H1 (cell line): ENCODE measurements at regions not wholly inside any gene's neighbourhood (a gene's known extent, or its start where the extent isn't known, plus 50 kb on each side); places are given as distances from the start of the nearest gene placed in this dataset.

Experiments used
- CHD1 ChIP-seq: IDR thresholded peaks from 2 replicates; pipeline ENCODE4 v1.6.1; 2012; ENCODE audit warnings: low read depth, low read length, improper control_type of control experiment
- CHD7 ChIP-seq: fragments of 300-600 bp; sonication (generic); IDR thresholded peaks from 2 replicates; pipeline ENCODE4 v1.7.1; 2012; ENCODE audit warnings: low read length, moderate library complexity, mild to moderate bottlenecking, inconsistent platforms; ENCODE audit not compliant: insufficient replicate concordance
- EGR1 ChIP-seq: IDR thresholded peaks from 2 replicates; pipeline ENCODE4 v1.6.1; 2011; ENCODE audit warnings: low read depth, low read length, borderline replicate concordance
- GABPA ChIP-seq: IDR thresholded peaks from 2 replicates; pipeline ENCODE4 v1.6.1; 2011; ENCODE audit warnings: mild to moderate bottlenecking, low read length, moderate library complexity, borderline replicate concordance; ENCODE audit not compliant: insufficient read depth
- GTF2F1 ChIP-seq: IDR thresholded peaks from 2 replicates; pipeline ENCODE4 v1.6.1; 2012; ENCODE audit warnings: low read depth, low read length, improper control_type of control experiment, borderline replicate concordance
- HDAC6 ChIP-seq: IDR thresholded peaks from one replicate; pipeline ENCODE4 v1.7.1; 2012; ENCODE audit warnings: low read depth, mild to moderate bottlenecking, inconsistent platforms, low read length, moderate library complexity
- KDM1A ChIP-seq: fragments of 200-600, 300-600 bp; sonication (generic); IDR thresholded peaks from 2 replicates; pipeline ENCODE4 v1.7.1; 2016; ENCODE audit warnings: mild to moderate bottlenecking, low read length, borderline replicate concordance
- POU5F1 ChIP-seq: IDR thresholded peaks from 2 replicates; pipeline ENCODE4 v1.6.1; 2011; ENCODE audit warnings: low read depth, mild to moderate bottlenecking, low read length, moderate library complexity
- SIX5 ChIP-seq: IDR thresholded peaks from 2 replicates; pipeline ENCODE4 v1.6.1; 2011; ENCODE audit warnings: mild to moderate bottlenecking, low read depth, low read length
- SRF ChIP-seq: IDR thresholded peaks from 2 replicates; pipeline ENCODE4 v1.6.1; 2011; ENCODE audit warnings: mild to moderate bottlenecking, low read depth, low read length, moderate library complexity
- SUZ12 ChIP-seq: fragments of 200-600 bp; sonication (generic); IDR thresholded peaks from 2 replicates; pipeline ENCODE4 v1.6.1; 2012; ENCODE audit warnings: mild to moderate bottlenecking, inconsistent platforms, low read length, moderate library complexity, mixed read lengths
- YY1 ChIP-seq: IDR thresholded peaks from 2 replicates; pipeline ENCODE4 v1.6.1; 2011; ENCODE audit warnings: low read depth, mild to moderate bottlenecking, low read length
- ZNF274 ChIP-seq: IDR thresholded peaks from 2 replicates; pipeline ENCODE4 v1.7.0; 2012; ENCODE audit warnings: low read length, borderline replicate concordance; ENCODE audit errors: extremely low read depth

DNA sequence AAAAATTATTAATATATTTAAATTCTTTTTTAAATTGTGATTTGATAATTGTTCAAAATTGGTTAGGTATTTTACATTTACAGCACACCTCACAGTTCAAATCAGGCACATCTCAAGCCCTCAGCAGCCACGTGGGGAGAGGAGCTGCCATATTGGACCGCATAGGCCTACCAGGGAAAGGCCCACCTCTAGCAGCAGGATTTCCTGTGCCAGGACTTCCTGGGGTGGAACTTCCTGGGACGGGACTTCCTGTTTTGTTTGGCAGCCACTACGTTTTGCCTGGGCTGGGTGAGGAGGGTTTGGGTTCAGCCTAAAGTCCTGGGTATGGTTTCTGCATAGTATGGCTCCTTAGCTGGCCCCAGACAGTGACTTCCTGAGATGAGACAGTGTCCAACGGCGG, 298.5 kb upstream of the FOXF1 start (continued):
- TF ChIP-seq CHD7 (no peak), YY1 (no peak), POU5F1 (no peak), HDAC6 (no peak), GABPA (no peak), SRF (no peak), ZNF274 (no peak), CHD1 (no peak), SUZ12 (no peak), EGR1 (no peak), KDM1A (no peak), GTF2F1 (no peak), SIX5 (no peak)
